Osteoblast (primary cell): ENCODE measurements at regions not wholly inside any gene's neighbourhood (a gene's known extent, or its start where the extent isn't known, plus 50 kb on each side); places are given as distances from the start of the nearest gene placed in this dataset.

Experiments
- DNase-seq: peaks from one replicate; pipeline ENCODE4 v3.0.0; 2011; ENCODE audit warnings: low spot score, mixed read lengths; ENCODE audit not compliant: insufficient read length; ENCODE audit errors: missing footprints
- H2AFZ ChIP-seq: 2 replicates; pipeline ENCODE4 v1.6.0; 2011; ENCODE audit warnings: mild to moderate bottlenecking, low read length
- H3K27ac ChIP-seq: 2 replicates; pipeline ENCODE4 v1.5.1; 2011; ENCODE audit warnings: mild to moderate bottlenecking, low read depth, low read length, moderate library complexity
- H3K27me3 ChIP-seq: 2 replicates; pipeline ENCODE4 v1.6.0; 2012; ENCODE audit warnings: mild to moderate bottlenecking, control low read depth, inconsistent platforms, low read length, moderate library complexity; ENCODE audit not compliant: insufficient read depth
- H3K36me3 ChIP-seq: 2 replicates; pipeline ENCODE4 v1.5.1; 2011; ENCODE audit warnings: mild to moderate bottlenecking, low read length, control low read depth, moderate library complexity; ENCODE audit not compliant: insufficient read depth
- H3K4me1 ChIP-seq: 2 replicates; pipeline ENCODE4 v1.5.1; 2011; ENCODE audit warnings: mild to moderate bottlenecking, low read length, control low read depth, moderate library complexity; ENCODE audit not compliant: insufficient read depth
- H3K4me2 ChIP-seq: 2 replicates; pipeline ENCODE4 v1.6.0; 2011; ENCODE audit warnings: mild to moderate bottlenecking, low read length; ENCODE audit not compliant: insufficient read depth
- H3K4me3 ChIP-seq: fragments of 200-600 bp; sonication (generic); 3 replicates; pipeline ENCODE4 v1.5.1; 2012; ENCODE audit warnings: mild to moderate bottlenecking, low read length, inconsistent platforms; ENCODE audit not compliant: insufficient read depth
- H3K79me2 ChIP-seq: 2 replicates; pipeline ENCODE4 v1.6.0; 2012; ENCODE audit warnings: mild to moderate bottlenecking, low read length, control low read depth, inconsistent platforms; ENCODE audit not compliant: insufficient read depth
- H3K9me3 ChIP-seq: 2 replicates; pipeline ENCODE4 v1.5.1; 2011; ENCODE audit warnings: low read depth, low read length, control low read depth
- H4K20me1 ChIP-seq: 2 replicates; pipeline ENCODE4 v1.6.0; 2012; ENCODE audit warnings: mild to moderate bottlenecking, low read length, control low read depth; ENCODE audit not compliant: insufficient read depth
- CTCF ChIP-seq: IDR thresholded peaks from 2 replicates; pipeline ENCODE4 v1.5.1; 2011; ENCODE audit warnings: mild to moderate bottlenecking, low read depth, low read length, moderate library complexity; ENCODE audit errors: extremely low read depth

- no peak for DNase-seq
- Histone ChIP-seq H3K4me2 (no peak overlapping the region), H3K79me2 (no peaks in the 10 kb centered on the region), H4K20me1 (no peaks in the 10 kb centered on the region), H2AFZ (no peak overlapping the region), H3K9me3 (no peaks in the 10 kb centered on the region), H3K36me3 (no peaks in the 10 kb centered on the region), H3K4me3 (no peak overlapping the region), H3K27ac (no peak overlapping the region), H3K4me1 (peaks cover 5% of the 10 kb centered on the region), H3K27me3 (no peaks in the 10 kb centered on the region)
- TF ChIP-seq CTCF: no peak
These were observed 889.4 kb downstream of the KCNA4 start for GRCh38 chr11:29127461-29127860.

- H3K9me3 ChIP-seq: no peaks in the 10 kb centered on the region
- no peak overlapping the region for H3K4me3 ChIP-seq
- no peak for TF ChIP-seq CTCF
- no peaks in the 10 kb centered on the region for H4K20me1 ChIP-seq
- no peak for DNase-seq
- H3K36me3 ChIP-seq: no peaks in the 10 kb centered on the region
- H3K27me3 ChIP-seq: no peaks in the 10 kb centered on the region
- H3K27ac ChIP-seq: no peak overlapping the region
- H3K79me2 ChIP-seq: no peaks in the 10 kb centered on the region
- no peak overlapping the region for H2AFZ ChIP-seq
- H3K4me1 ChIP-seq: peaks cover 5% of the 10 kb centered on the region
- H3K4me2 ChIP-seq: no peak overlapping the region
These were observed 891.2 kb downstream of the KCNA4 start for GRCh38 chr11:29125606-29126005.

GRCh38 chr11:29124470-29124869, 892.4 kb downstream of the KCNA4 start:
- Histone ChIP-seq H3K4me3 (no peak overlapping the region), H3K79me2 (no peaks in the 10 kb centered on the region), H3K27me3 (no peaks in the 10 kb centered on the region), H3K4me2 (no peak overlapping the region), H3K27ac (no peak overlapping the region), H4K20me1 (no peaks in the 10 kb centered on the region), H2AFZ (no peak overlapping the region), H3K4me1 (peaks cover 10% of the 10 kb centered on the region), H3K36me3 (no peaks in the 10 kb centered on the region), H3K9me3 (no peaks in the 10 kb centered on the region)
- TF ChIP-seq CTCF: no peak
- no peak for DNase-seq

- no peaks in the 10 kb centered on the region for H3K79me2 ChIP-seq
- H3K9me3 ChIP-seq: no peaks in the 10 kb centered on the region
- peak overlapping the region; percentile 88 for H3K27ac ChIP-seq
- H3K36me3 ChIP-seq: no peaks in the 10 kb centered on the region
- peaks cover 13% of the 10 kb centered on the region for H3K4me1 ChIP-seq
- peak overlapping the region; percentile 78 for H2AFZ ChIP-seq
- no peak for TF ChIP-seq CTCF
- peak; percentile 53 for DNase-seq
- H3K4me2 ChIP-seq: peak overlapping the region; percentile 73
- H3K27me3 ChIP-seq: no peaks in the 10 kb centered on the region
- no peaks in the 10 kb centered on the region for H4K20me1 ChIP-seq
- H3K4me3 ChIP-seq: peak overlapping the region; percentile 45
These were observed 896.9 kb downstream of the KCNA4 start for GRCh38 chr11:29119707-29120618.
